PC-9 (cell line): ENCODE measurements at regions not wholly inside any gene's neighbourhood (a gene's known extent, or its start where the extent isn't known, plus 50 kb on each side); places are given as distances from the start of the nearest gene placed in this dataset.

Experiments
- BruUV-seq: library from RNA; stranded (reverse); fragments of 400-500 nt; replicated peaks from 2 replicates; lab custom pipeline; 2021; lab: Mats Ljungman, UMichigan
- CTCF ChIA-PET: fragments of 300-600 bp; sonication (Branson Sonifier 250); formaldehyde crosslinking; loops from one replicate; lab custom pipeline; 2022; ENCODE audit warnings: antibody characterized with exemption; lab: Charles Lee
- POLR2A ChIA-PET: fragments of 300-600 bp; sonication (Branson Sonifier 250); formaldehyde crosslinking; loops from one replicate; lab custom pipeline; 2022; ENCODE audit warnings: antibody characterized with exemption; ENCODE audit not compliant: unreplicated experiment; lab: Charles Lee
- DNase-seq, 2 experiments: peaks; one replicate each; pipeline versions ENCODE4 v3.0.0 to v3.0.0-alpha.2; 2015 to 2022; ENCODE audit warnings: mixed read lengths in 1 of 2
- H2AFZ ChIP-seq: fragments of 200-600 bp; sonication (generic); 2 replicates; pipeline ENCODE4 v1.8.1; 2017; ENCODE audit warnings: antibody characterized with exemption
- H3F3A ChIP-seq: fragments of 200-600 bp; sonication (generic); 2 replicates; pipeline ENCODE4 v1.8.1; 2017; ENCODE audit warnings: antibody characterized with exemption, mild to moderate bottlenecking, low read depth; ENCODE audit not compliant: insufficient read depth
- H3K27ac ChIP-seq: fragments of 200-600 bp; sonication (generic); 2 replicates; pipeline ENCODE4 v1.6.1; 2016; ENCODE audit warnings: mixed run types
- H3K27me3 ChIP-seq: fragments of 200-600 bp; sonication (generic); 2 replicates; pipeline ENCODE4 v1.6.1; 2016; ENCODE audit warnings: low read depth, mixed run types; ENCODE audit not compliant: insufficient read depth
- H3K36me3 ChIP-seq: fragments of 200-600 bp; sonication (generic); 2 replicates; pipeline ENCODE4 v1.6.1; 2016; ENCODE audit warnings: low read depth, mixed run types
- H3K4me1 ChIP-seq: fragments of 200-600 bp; sonication (generic); replicated peaks from 2 replicates; pipeline ENCODE4 v1.6.1; 2016; ENCODE audit warnings: mixed run types; ENCODE audit not compliant: insufficient read depth
- H3K4me2 ChIP-seq: fragments of 200-600 bp; sonication (generic); 2 replicates; pipeline ENCODE4 v1.6.1; 2017; ENCODE audit warnings: mixed run types
- H3K4me3 ChIP-seq: fragments of 200-600 bp; sonication (generic); 2 replicates; pipeline ENCODE4 v1.6.1; 2016; ENCODE audit warnings: mixed run types
- H3K79me2 ChIP-seq: fragments of 200-600 bp; sonication (generic); 2 replicates; pipeline ENCODE4 v1.6.1; 2017; ENCODE audit warnings: low read depth, mixed run types
- H3K9me2 ChIP-seq: fragments of 200-600 bp; sonication (generic); 2 replicates; pipeline ENCODE4 v1.8.1; 2017; ENCODE audit warnings: mild to moderate bottlenecking; ENCODE audit not compliant: insufficient read depth
- H3K9me3 ChIP-seq: fragments of 200-600 bp; sonication (generic); 2 replicates; pipeline ENCODE4 v1.8.1; 2016; ENCODE audit warnings: low read depth; ENCODE audit not compliant: insufficient read depth
- H4K20me1 ChIP-seq: fragments of 200-600 bp; sonication (generic); 2 replicates; pipeline ENCODE4 v1.8.1; 2017; ENCODE audit not compliant: insufficient read depth
- EZH2 ChIP-seq: fragments of 200-600 bp; sonication (generic); IDR thresholded peaks from 2 replicates; pipeline ENCODE4 v1.8.0; 2017; ENCODE audit warnings: antibody characterized with exemption, low read depth
- intact Hi-C: fragments of 100-400 bp; cut with micrococcal nuclease; formaldehyde crosslinking; loops from one replicate; pipeline ENCODE4 v1.10.0; 2022; ENCODE audit not compliant: unreplicated experiment
- TF ChIP-seq, protein P1 (sequence below): fragments of 200-600 bp; sonication (generic); conservative IDR thresholded peaks from 2 replicates; pipeline ENCODE4 v1.6.1; 2017; ENCODE audit warnings: mixed run types, antibody characterized with exemption, mild to moderate bottlenecking, moderate library complexity

- Histone ChIP-seq H4K20me1 (no peaks in the 10 kb centered on the region), H3K4me1 (no peaks in the 10 kb centered on the region), H3K4me3 (no peak overlapping the region), H3K4me2 (no peak overlapping the region), H3K9me2 (no peaks in the 10 kb centered on the region; the same call in 1 of the 2 replicates), H3K36me3 (no peaks in the 10 kb centered on the region), H3F3A (no peaks in the 10 kb centered on the region), H3K9me3 (no peaks in the 10 kb centered on the region), H2AFZ (no peak overlapping the region), H3K27me3 (no peaks in the 10 kb centered on the region), H3K27ac (no peak overlapping the region), H3K79me2 (no peaks in the 10 kb centered on the region)
- DNase-seq: no peak
- ChIA-PET POLR2A (no interaction called here), CTCF (no interaction called here)
- BruUV-seq: no TSS peak
- TF ChIP-seq, protein P1, sequence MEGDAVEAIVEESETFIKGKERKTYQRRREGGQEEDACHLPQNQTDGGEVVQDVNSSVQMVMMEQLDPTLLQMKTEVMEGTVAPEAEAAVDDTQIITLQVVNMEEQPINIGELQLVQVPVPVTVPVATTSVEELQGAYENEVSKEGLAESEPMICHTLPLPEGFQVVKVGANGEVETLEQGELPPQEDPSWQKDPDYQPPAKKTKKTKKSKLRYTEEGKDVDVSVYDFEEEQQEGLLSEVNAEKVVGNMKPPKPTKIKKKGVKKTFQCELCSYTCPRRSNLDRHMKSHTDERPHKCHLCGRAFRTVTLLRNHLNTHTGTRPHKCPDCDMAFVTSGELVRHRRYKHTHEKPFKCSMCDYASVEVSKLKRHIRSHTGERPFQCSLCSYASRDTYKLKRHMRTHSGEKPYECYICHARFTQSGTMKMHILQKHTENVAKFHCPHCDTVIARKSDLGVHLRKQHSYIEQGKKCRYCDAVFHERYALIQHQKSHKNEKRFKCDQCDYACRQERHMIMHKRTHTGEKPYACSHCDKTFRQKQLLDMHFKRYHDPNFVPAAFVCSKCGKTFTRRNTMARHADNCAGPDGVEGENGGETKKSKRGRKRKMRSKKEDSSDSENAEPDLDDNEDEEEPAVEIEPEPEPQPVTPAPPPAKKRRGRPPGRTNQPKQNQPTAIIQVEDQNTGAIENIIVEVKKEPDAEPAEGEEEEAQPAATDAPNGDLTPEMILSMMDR: no peak
- no peak for TF ChIP-seq EZH2
- intact Hi-C loops: no loop called here
These were observed 2023.7 kb downstream of the C4orf33 start for GRCh38 chr4:131119661-131120060.

DNA sequence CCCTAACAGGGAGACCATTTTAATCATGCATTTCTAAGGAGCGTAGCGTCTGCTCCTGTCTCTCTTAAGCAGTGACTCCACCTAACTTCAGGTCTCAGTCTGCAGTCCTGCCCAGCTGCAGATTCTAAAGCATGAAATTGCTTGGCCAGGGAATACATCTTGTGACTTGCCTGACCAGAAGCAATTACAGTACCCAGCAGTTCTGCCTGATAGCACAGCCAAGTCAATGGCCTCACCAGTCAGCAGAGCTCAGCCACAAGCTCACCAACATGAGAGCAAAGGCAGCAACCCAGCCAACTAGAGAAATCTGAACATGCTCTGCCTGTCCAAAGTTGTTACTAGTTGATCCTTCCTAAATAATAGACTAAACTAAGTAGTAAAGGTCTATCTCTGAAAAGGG is 2011.9 kb upstream of the PCDH10 start:
- H3K27ac ChIP-seq: no peak overlapping the region
- no peaks in the 10 kb centered on the region for H3K36me3 ChIP-seq
- no peak for DNase-seq
- POLR2A ChIA-PET: interaction anchor here (0.7 kb wide), 1 partner anchor 16 kb away, joined by 9 read pairs; no protein-coding TSS in a partner anchor
- no peaks in the 10 kb centered on the region for H4K20me1 ChIP-seq
- CTCF ChIA-PET: no interaction called here
- no peaks in the 10 kb centered on the region for H3K9me2 ChIP-seq
- no peak overlapping the region for H2AFZ ChIP-seq
- no TSS peak for BruUV-seq
- H3K27me3 ChIP-seq: no peaks in the 10 kb centered on the region
- no peaks in the 10 kb centered on the region for H3K79me2 ChIP-seq
- TF ChIP-seq EZH2: no peak
- TF ChIP-seq, protein P1: no peak
- H3K4me1 ChIP-seq: no peaks in the 10 kb centered on the region
- H3K9me3 ChIP-seq: no peaks in the 10 kb centered on the region
- intact Hi-C loops: no loop called here
- H3F3A ChIP-seq: no peaks in the 10 kb centered on the region
- no peak overlapping the region for H3K4me3 ChIP-seq
- H3K4me2 ChIP-seq: no peak overlapping the region

- no TSS peak for BruUV-seq
- POLR2A ChIA-PET: no interaction called here
- Histone ChIP-seq H4K20me1 (no peaks in the 10 kb centered on the region), H3K4me1 (no peaks in the 10 kb centered on the region), H3K79me2 (no peaks in the 10 kb centered on the region), H3K9me2 (no peaks in the 10 kb centered on the region), H3K4me2 (no peak overlapping the region), H3K36me3 (no peaks in the 10 kb centered on the region), H3K9me3 (no peaks in the 10 kb centered on the region), H3K27ac (no peak overlapping the region), H2AFZ (no peak overlapping the region), H3K27me3 (no peaks in the 10 kb centered on the region), H3K4me3 (no peak overlapping the region), H3F3A (no peaks in the 10 kb centered on the region)
- DNase-seq: no peak
- intact Hi-C loops: no loop called here
- TF ChIP-seq EZH2: no peak
- TF ChIP-seq, protein P1: no peak
- CTCF ChIA-PET: no interaction called here
These were observed 1989.8 kb upstream of the PCDH10 start for GRCh38 chr4:131159261-131159660.
